Progenitor cell of endocrine pancreas (in vitro differentiated cells): ENCODE measurements at regions not wholly inside any gene's neighbourhood (a gene's known extent, or its start where the extent isn't known, plus 50 kb on each side); places are given as distances from the start of the nearest gene placed in this dataset.

Experiments used
- DNase-seq: peaks from one replicate; pipeline ENCODE4 v3.0.0; 2021; ENCODE audit warnings: low spot score; ENCODE audit not compliant: unreplicated experiment
- H3K27ac Mint-ChIP-seq: 2 replicates; pipeline ENCODE4 v1.8.0; 2021; ENCODE audit warnings: mild to moderate bottlenecking, moderate library complexity, mixed read lengths
- H3K27me3 Mint-ChIP-seq: 2 replicates; pipeline ENCODE4 v1.8.0; 2021; ENCODE audit warnings: mixed read lengths
- H3K36me3 Mint-ChIP-seq: 2 replicates; pipeline ENCODE4 v1.8.0; 2022; ENCODE audit warnings: mixed read lengths; ENCODE audit not compliant: insufficient read depth
- H3K4me1 Mint-ChIP-seq: 2 replicates; pipeline ENCODE4 v1.8.0; 2021; ENCODE audit warnings: low read depth, mixed read lengths
- H3K4me3 Mint-ChIP-seq: 2 replicates; pipeline ENCODE4 v1.8.0; 2021; ENCODE audit warnings: low read depth, mild to moderate bottlenecking, moderate library complexity, mixed read lengths
- H3K9me3 Mint-ChIP-seq: 2 replicates; pipeline ENCODE4 v1.8.0; 2021; ENCODE audit warnings: low read depth, mixed read lengths
- TF ChIP-seq, protein P1 (sequence below): fragments of 200-600 bp; sonication (generic); IDR thresholded peaks from one replicate; pipeline ENCODE4 v1.5.0; 2021; ENCODE audit warnings: antibody characterized with exemption, mild to moderate bottlenecking; ENCODE audit not compliant: unreplicated experiment

DNA sequence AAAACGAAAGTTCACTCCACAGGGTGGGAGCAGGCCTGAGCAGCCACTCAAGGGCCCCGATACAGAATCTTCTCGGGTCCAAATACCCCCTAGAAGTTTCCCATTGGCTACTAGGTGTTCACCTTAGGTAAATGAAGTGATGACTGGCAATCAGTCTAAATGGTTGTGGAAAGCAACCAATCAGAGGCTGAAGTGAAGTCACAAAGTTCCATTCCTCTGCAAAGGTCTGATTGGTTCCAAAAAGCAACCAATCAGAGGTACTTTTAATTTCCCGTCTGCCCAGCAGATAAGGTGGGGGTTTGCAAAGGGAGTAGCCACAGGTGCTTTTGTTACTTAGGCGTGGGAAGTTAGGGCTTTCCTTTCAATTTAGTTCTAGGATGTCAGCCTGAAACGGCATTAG, 58.2 kb upstream of the NKAP start:
- Mint-ChIP-seq H3K9me3 (peaks cover 12% of the 10 kb centered on the region), H3K4me3 (no peak overlapping the region), H3K27ac (no peak overlapping the region), H3K36me3 (no peaks in the 10 kb centered on the region), H3K27me3 (peaks cover 70% of the 10 kb centered on the region), H3K4me1 (peaks cover 2% of the 10 kb centered on the region)
- no peak for DNase-seq
- TF ChIP-seq, protein P1, sequence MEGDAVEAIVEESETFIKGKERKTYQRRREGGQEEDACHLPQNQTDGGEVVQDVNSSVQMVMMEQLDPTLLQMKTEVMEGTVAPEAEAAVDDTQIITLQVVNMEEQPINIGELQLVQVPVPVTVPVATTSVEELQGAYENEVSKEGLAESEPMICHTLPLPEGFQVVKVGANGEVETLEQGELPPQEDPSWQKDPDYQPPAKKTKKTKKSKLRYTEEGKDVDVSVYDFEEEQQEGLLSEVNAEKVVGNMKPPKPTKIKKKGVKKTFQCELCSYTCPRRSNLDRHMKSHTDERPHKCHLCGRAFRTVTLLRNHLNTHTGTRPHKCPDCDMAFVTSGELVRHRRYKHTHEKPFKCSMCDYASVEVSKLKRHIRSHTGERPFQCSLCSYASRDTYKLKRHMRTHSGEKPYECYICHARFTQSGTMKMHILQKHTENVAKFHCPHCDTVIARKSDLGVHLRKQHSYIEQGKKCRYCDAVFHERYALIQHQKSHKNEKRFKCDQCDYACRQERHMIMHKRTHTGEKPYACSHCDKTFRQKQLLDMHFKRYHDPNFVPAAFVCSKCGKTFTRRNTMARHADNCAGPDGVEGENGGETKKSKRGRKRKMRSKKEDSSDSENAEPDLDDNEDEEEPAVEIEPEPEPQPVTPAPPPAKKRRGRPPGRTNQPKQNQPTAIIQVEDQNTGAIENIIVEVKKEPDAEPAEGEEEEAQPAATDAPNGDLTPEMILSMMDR, result no peak

DNA sequence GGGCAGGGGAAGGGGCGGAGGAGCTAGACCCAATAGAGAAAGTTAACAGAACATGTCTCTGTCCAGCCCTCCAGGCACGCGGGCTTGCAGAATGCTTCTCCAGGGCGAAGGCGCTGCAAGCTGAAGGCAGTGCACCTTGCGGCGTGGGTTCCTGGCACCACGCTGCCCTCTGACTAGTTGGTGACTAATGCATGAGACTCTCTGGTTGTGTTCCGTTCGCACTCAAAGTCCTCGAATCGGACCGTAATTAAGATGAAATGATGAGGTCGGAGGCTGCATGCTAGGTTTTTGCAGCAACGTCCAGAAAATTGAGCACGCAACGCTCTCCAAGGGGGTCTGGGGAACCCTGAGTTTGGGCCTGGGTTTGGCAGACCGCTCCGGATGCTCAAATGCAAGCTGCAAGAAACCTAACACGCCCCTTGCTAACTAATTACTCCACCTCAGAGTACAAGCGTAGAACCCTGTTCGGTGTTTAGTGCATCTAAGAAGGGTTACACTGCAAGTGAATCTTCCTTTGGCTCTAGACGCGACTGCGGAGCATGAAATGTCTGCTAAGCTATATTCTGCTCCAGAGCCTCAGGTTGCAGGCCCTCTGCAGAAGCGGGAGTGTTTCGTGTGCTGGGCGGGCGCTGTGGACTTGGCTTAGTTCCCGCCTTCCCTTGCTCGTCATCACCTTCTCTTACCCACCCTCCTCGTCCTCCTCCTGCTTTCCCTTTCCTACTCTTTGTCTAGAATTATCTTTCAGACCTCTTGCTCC, 57.1 kb upstream of the NKAP start:
- no peak for DNase-seq
- peaks cover 2% of the 10 kb centered on the region for H3K4me1 Mint-ChIP-seq
- peaks cover 9% of the 10 kb centered on the region for H3K9me3 Mint-ChIP-seq
- H3K27ac Mint-ChIP-seq, result peak overlapping the region; percentile 10
- no peak overlapping the region for H3K4me3 Mint-ChIP-seq
- TF ChIP-seq, protein P1, result no peak
- H3K27me3 Mint-ChIP-seq, result peaks cover 79% of the 10 kb centered on the region
- no peaks in the 10 kb centered on the region for H3K36me3 Mint-ChIP-seq

DNA sequence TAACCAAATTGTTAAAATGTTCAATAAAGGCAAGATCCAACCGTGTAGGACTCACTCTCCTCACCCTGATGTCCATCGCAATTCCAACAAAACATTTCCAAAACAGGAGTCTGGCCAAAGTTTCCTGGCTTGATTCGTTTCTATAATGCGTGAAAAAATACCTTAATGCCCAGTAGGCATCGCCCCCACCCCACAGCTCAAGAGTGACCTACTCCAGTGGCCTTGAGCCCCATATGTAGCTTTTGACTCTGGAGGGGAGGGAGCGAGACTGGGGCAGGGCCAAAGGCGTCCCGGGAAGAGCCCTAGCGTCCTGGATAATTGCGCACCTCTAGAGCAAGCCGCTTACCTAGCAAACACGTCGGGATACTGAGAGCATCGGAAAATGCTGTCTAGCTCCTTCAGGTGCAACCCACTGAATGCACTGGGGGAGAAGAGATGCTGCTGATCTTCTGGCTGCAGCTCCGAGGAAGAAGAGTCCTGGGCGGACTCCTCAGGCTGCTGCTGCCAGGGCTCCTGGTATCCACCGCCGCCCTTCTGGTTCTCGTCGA, 55.6 kb upstream of the NKAP start:
- no peaks in the 10 kb centered on the region for H3K36me3 Mint-ChIP-seq
- peaks cover 2% of the 10 kb centered on the region for H3K4me1 Mint-ChIP-seq
- TF ChIP-seq, protein P1, result no peak
- H3K9me3 Mint-ChIP-seq, result peaks cover 5% of the 10 kb centered on the region
- peaks cover 87% of the 10 kb centered on the region for H3K27me3 Mint-ChIP-seq
- no peak overlapping the region for H3K27ac Mint-ChIP-seq
- no peak overlapping the region for H3K4me3 Mint-ChIP-seq
- no peak for DNase-seq

DNA sequence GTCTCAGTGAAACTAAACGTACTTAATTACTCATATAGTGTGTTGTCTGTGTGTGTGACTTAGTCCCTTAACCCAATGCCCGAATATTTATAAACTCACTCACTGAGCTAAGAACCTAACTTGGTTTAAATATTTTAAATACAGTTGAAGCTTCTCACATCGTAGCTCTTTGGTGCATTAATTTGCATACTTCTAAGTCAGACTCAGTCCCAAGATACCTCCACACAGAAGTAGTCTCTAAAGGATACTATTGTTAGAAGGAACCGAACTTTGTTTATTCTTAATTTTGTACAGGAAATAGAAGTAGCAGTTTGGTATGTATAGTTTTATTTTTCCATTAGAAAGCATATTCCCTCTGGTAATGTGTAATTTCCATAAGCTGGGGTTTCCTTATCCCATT, 54.0 kb upstream of the NKAP start:
- Mint-ChIP-seq H3K36me3 (no peaks in the 10 kb centered on the region), H3K4me3 (no peak overlapping the region), H3K27me3 (peaks cover 90% of the 10 kb centered on the region), H3K27ac (no peak overlapping the region), H3K9me3 (peaks cover 3% of the 10 kb centered on the region), H3K4me1 (peaks cover 2% of the 10 kb centered on the region)
- TF ChIP-seq, protein P1, result no peak
- no peak for DNase-seq

DNA sequence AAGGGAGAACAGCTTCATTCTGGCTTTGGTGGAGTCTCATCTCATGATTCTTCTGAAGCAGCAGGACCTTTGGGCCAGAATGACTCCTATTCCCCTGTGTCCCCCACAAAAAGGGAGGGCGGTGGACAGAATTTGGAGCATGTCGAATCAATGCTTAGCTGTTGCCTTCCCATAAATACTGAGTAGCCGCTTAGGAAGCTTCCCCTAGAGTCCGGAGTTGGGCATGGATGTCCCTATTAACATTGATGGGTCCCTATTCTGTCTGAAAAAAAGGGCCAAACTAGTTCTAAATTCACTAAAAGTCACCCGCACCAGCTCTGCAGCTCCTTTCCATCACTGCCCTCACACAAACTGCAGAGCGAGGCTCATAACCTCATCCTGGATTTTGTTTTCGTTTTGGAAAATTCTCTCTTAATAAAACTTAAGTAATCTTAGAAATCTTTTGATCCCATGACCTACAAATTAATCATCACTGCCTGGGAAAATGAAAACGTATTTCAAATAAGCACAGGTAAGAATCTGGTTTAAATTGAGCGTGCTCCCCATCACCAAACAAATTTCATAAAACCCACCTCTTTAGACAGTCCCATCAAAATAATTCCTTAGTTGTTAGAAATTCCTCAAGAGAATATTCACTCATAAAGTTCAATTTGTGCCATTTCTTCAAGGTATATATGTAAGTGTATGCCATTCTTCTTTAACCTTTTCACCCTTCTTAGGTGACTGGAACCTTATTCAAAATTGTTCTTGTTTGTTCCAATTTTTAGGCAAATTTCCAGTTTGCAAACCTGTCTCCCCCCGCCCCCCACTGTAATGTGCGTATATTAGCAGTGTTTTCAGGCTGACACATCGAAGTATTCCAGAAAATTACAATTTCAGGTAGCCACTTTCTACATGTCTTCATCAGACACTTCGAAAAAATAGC, 53.3 kb upstream of the NKAP start:
- H3K9me3 Mint-ChIP-seq, result peaks cover 3% of the 10 kb centered on the region

More for the DNA sequence above, 53.3 kb upstream of the NKAP start:
- no peaks in the 10 kb centered on the region for H3K36me3 Mint-ChIP-seq
- H3K27ac Mint-ChIP-seq, result no peak overlapping the region
- peaks cover 90% of the 10 kb centered on the region for H3K27me3 Mint-ChIP-seq
- peaks cover 2% of the 10 kb centered on the region for H3K4me1 Mint-ChIP-seq
- H3K4me3 Mint-ChIP-seq, result no peak overlapping the region
- TF ChIP-seq, protein P1, result no peak
- DNase-seq, result no peak
